GF-D8 (cell line): ENCODE measurements at regions not wholly inside any gene's neighbourhood (a gene's known extent, or its start where the extent isn't known, plus 50 kb on each side); places are given as distances from the start of the nearest gene placed in this dataset.
"Not testable (repeated sequence)": the region's sequence is repeated elsewhere in the genome, so short reads cannot be mapped to it uniquely, and the experiment has no call there.

Experiments
- DNase-seq: peaks from one replicate; lab custom pipeline; 2025; lab: John Stamatoyannopoulos, UW

GRCh38 chr2:104904889-104905288, 51.0 kb downstream of the POU3F3 start:
- DNase-seq: no peak

GRCh38 chr2:104909317-104909716, 55.4 kb downstream of the POU3F3 start:
- no peak for DNase-seq

- DNase-seq: no peak
Measured at GRCh38 chr2:104914509-104914908, 60.6 kb downstream of the POU3F3 start.

- no peak for DNase-seq
Measured at GRCh38 chr2:104915107-104915793, 61.3 kb downstream of the POU3F3 start.

- DNase-seq: no peak
Measured at GRCh38 chr2:104919127-104919526, 65.2 kb downstream of the POU3F3 start.

GRCh38 chr2:104923665-104924064, 69.8 kb downstream of the POU3F3 start:
- DNase-seq: no peak

GRCh38 chr2:104929663-104930062, 75.7 kb downstream of the POU3F3 start:
- no peak for DNase-seq

- DNase-seq: no peak
Measured at GRCh38 chr2:104930732-104931131, 76.8 kb downstream of the POU3F3 start.

GRCh38 chr2:104932243-104932642, 78.3 kb downstream of the POU3F3 start:
- DNase-seq: no peak

GRCh38 chr2:104933151-104933917, 79.4 kb downstream of the POU3F3 start:
- no peak for DNase-seq

- no peak for DNase-seq
Measured at GRCh38 chr2:104936527-104936926, 82.6 kb downstream of the POU3F3 start.

GRCh38 chr2:104938231-104938941, 84.5 kb downstream of the POU3F3 start:
- no peak for DNase-seq

GRCh38 chr2:104939570-104940217, 85.8 kb downstream of the POU3F3 start:
- DNase-seq: no peak

GRCh38 chr2:104944495-104944894, 90.6 kb downstream of the POU3F3 start:
- no peak for DNase-seq

- DNase-seq: no peak
Measured at GRCh38 chr2:104945121-104945520, 91.2 kb downstream of the POU3F3 start.

- DNase-seq: no peak
Measured at GRCh38 chr2:104945866-104946265, 92.0 kb downstream of the POU3F3 start.

- not testable (repeated sequence) for DNase-seq
Measured at GRCh38 chr2:104947456-104947855, 90.4 kb upstream of the MRPS9 start.

GRCh38 chr2:104952976-104953375, 84.9 kb upstream of the MRPS9 start:
- no peak for DNase-seq

GRCh38 chr2:104965900-104966299, 72.0 kb upstream of the MRPS9 start:
- DNase-seq: no peak

- no peak for DNase-seq
Measured at GRCh38 chr2:104969564-104969963, 68.3 kb upstream of the MRPS9 start.

GRCh38 chr2:104975371-104975770, 62.5 kb upstream of the MRPS9 start:
- no peak for DNase-seq

- DNase-seq: no peak
Measured at GRCh38 chr2:104975851-104976250, 62.0 kb upstream of the MRPS9 start.
